ENCODE measurements at regions not wholly inside any gene's neighbourhood (a gene's known extent, or its start where the extent isn't known, plus 50 kb on each side); places are given as distances from the start of the nearest gene placed in this dataset.

DNA sequence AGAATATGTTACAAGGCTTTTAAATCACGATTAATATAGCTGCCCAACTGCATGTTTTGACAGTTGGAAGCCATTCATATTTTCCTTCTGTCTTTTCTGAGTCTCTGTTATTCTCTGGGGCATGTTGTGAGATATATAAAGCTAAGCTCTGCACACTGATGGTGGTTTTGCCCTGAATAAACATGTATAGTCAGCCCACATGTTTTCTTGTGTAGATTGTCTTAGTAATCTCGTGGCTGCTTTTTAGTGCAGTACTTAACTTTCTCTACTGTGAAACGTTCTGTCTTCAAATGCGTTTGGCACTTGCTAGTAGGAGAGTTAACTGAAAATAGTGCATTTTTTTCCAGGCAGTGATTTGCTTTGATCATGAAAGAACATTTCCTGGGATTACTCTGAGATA lies 268.5 kb downstream of the DNAJB9 start (continued):
- TF ChIP-seq, protein P1, sequence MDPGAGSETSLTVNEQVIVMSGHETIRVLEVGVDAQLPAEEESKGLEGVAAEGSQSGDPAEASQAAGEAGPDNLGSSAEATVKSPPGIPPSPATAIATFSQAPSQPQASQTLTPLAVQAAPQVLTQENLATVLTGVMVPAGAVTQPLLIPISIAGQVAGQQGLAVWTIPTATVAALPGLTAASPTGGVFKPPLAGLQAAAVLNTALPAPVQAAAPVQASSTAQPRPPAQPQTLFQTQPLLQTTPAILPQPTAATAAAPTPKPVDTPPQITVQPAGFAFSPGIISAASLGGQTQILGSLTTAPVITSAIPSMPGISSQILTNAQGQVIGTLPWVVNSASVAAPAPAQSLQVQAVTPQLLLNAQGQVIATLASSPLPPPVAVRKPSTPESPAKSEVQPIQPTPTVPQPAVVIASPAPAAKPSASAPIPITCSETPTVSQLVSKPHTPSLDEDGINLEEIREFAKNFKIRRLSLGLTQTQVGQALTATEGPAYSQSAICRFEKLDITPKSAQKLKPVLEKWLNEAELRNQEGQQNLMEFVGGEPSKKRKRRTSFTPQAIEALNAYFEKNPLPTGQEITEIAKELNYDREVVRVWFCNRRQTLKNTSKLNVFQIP (CRISPR knock-in tag; IDR thresholded peaks at IDR 0.05; ENCODE audit: borderline replicate concordance, low read depth) = no peak
- TF ChIP-seq TOX (CRISPR knock-in tag; IDR thresholded peaks at IDR 0.05; ENCODE audit: borderline replicate concordance) (no peak), CREB5 (CRISPR knock-in tag; IDR thresholded peaks at IDR 0.05; ENCODE audit: low read depth) (no peak), GLIS3 (CRISPR knock-in tag; IDR thresholded peaks at IDR 0.05) (no peak)

DNA sequence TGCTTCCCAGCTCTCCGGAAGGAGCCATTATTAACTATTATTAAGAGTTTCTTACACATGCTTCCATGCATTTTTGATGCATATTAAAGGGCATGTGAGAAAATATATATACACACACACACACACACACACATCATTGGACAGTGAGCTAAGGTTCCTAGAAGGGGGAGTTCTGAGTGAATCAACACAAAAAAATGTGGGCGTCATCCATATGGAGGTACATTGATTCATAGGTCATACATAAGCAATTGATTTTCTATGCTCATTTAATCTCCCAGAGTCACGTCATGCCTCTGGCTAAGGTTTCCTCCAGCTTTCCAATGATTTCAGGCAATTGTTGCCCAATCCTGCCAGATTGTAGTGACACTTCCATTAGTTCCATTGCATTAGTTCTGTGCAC lies 269.4 kb downstream of the DNAJB9 start:
- TF ChIP-seq ZNF70 (CRISPR knock-in tag; IDR thresholded peaks at IDR 0.05) (no peak), TCF4 (CRISPR knock-in tag; IDR thresholded peaks at IDR 0.05; ENCODE audit: borderline replicate concordance) (no peak), PPARA (CRISPR knock-in tag; IDR thresholded peaks at IDR 0.05; ENCODE audit: borderline replicate concordance) (no peak), SNAI2 (CRISPR knock-in tag; IDR thresholded peaks at IDR 0.05) (no peak), ESRRG (CRISPR knock-in tag; IDR thresholded peaks at IDR 0.05) (no peak), GLIS3 (CRISPR knock-in tag; IDR thresholded peaks at IDR 0.05) (no peak), OSR1 (CRISPR knock-in tag; IDR thresholded peaks at IDR 0.05) (no peak)
- TF ChIP-seq, protein P1 (CRISPR knock-in tag; IDR thresholded peaks at IDR 0.05; ENCODE audit: borderline replicate concordance, low read depth) = no peak
- no peak for ATAC-seq

DNA sequence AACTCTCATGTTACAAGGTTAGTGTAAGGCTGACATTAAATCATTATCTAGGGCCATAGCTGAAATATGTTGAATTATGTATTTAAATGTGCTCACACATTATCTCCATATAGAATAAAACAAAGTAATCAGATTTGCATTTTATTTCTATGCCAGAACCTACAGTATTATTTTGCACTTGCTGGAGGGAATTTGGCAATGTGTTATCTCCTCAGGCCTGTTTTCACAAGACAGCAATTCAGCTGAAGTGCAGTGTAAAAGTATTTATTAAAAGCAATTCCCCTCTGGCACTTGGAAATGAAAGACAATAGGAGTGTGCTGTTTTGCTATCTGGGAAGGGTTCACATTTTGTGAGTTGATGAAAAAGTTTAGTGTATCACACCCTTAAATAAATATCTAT lies 276.3 kb downstream of the DNAJB9 start:
- TF ChIP-seq ESRRG (CRISPR knock-in tag; IDR thresholded peaks at IDR 0.05) (no peak), SNAI2 (CRISPR knock-in tag; IDR thresholded peaks at IDR 0.05) (no peak), TSHZ2 (CRISPR knock-in tag; IDR thresholded peaks at IDR 0.05) (no peak), PATZ1 (CRISPR knock-in tag; IDR thresholded peaks at IDR 0.05; ENCODE audit: borderline replicate concordance) (no peak), ARNTL (CRISPR knock-in tag; IDR thresholded peaks at IDR 0.05; ENCODE audit: borderline replicate concordance, low read depth) (no peak), ZFP3 (CRISPR knock-in tag; IDR thresholded peaks at IDR 0.05) (no peak), RARB (CRISPR knock-in tag; IDR thresholded peaks at IDR 0.05) (no peak), TOX (CRISPR knock-in tag; IDR thresholded peaks at IDR 0.05; ENCODE audit: borderline replicate concordance) (no peak), GLIS3 (CRISPR knock-in tag; IDR thresholded peaks at IDR 0.05) (no peak), BACH2 (CRISPR knock-in tag; IDR thresholded peaks at IDR 0.05; ENCODE audit: borderline replicate concordance) (no peak), ZC3H10 (CRISPR knock-in tag; IDR thresholded peaks at IDR 0.05) (no peak), ISL1 (CRISPR knock-in tag; IDR thresholded peaks at IDR 0.05) (no peak), ZFP30 (CRISPR knock-in tag; IDR thresholded peaks at IDR 0.05) (no peak), ZNF565 (CRISPR knock-in tag; conservative IDR thresholded peaks at IDR 0.05; ENCODE audit: low read depth) (no peak), CREB5 (CRISPR knock-in tag; IDR thresholded peaks at IDR 0.05; ENCODE audit: low read depth) (no peak), CSDC2 (CRISPR knock-in tag; IDR thresholded peaks at IDR 0.05) (no peak), ZNF8 (CRISPR knock-in tag; IDR thresholded peaks at IDR 0.05) (no peak)
- TF ChIP-seq, protein P1 (CRISPR knock-in tag; IDR thresholded peaks at IDR 0.05; ENCODE audit: borderline replicate concordance, low read depth) = no peak
- TF ChIP-seq, protein P2, sequence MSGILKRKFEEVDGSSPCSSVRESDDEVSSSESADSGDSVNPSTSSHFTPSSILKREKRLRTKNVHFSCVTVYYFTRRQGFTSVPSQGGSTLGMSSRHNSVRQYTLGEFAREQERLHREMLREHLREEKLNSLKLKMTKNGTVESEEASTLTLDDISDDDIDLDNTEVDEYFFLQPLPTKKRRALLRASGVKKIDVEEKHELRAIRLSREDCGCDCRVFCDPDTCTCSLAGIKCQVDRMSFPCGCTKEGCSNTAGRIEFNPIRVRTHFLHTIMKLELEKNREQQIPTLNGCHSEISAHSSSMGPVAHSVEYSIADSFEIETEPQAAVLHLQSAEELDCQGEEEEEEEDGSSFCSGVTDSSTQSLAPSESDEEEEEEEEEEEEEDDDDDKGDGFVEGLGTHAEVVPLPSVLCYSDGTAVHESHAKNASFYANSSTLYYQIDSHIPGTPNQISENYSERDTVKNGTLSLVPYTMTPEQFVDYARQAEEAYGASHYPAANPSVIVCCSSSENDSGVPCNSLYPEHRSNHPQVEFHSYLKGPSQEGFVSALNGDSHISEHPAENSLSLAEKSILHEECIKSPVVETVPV (CRISPR knock-in tag; IDR thresholded peaks at IDR 0.05) = no peak
- ATAC-seq = no peak

All from SK-N-SH treated with all-trans-retinoic acid at 6 μM for 48 hours (cell line).